ENCODE measurements at regions not wholly inside any gene's neighbourhood (a gene's known extent, or its start where the extent isn't known, plus 50 kb on each side); places are given as distances from the start of the nearest gene placed in this dataset.

- ChIA-PET POLR2A (no interaction called here), CTCF (no interaction called here)
- H3K9me2 ChIP-seq = no peaks in the 10 kb centered on the region
- H2AFZ ChIP-seq (ENCODE audit: low read depth) = no peak overlapping the region
- H3K9me3 ChIP-seq = no peaks in the 10 kb centered on the region
- H3K27ac ChIP-seq (ENCODE audit: low read depth in 2 of 2, low read length in 1 of 2) = no peak overlapping the region
- no peak overlapping the region for H3K9ac ChIP-seq
- no peaks in the 10 kb centered on the region for H3K4me1 ChIP-seq (ENCODE audit: control insufficient read depth in 1 of 2, insufficient read depth in 2 of 2, low read depth in 1 of 2, low read length in 1 of 2)
- no peak overlapping the region for H3K4me3 ChIP-seq (ENCODE audit: low read depth in 2 of 2, low read length in 1 of 2)
- no peaks in the 10 kb centered on the region for H3K79me2 ChIP-seq (ENCODE audit: insufficient read depth)
- H3K4me2 ChIP-seq = no peak overlapping the region
- no peaks in the 10 kb centered on the region for H3F3A ChIP-seq (replicated peaks; ENCODE audit: insufficient read depth)
- DNase-seq = no peak
- no peaks in the 10 kb centered on the region for H3K27me3 ChIP-seq (ENCODE audit: insufficient read depth)
- H3K36me3 ChIP-seq (replicated peaks in 1 of 2; ENCODE audit: control insufficient read depth in 1 of 2, insufficient read depth in 2 of 2, low read length in 1 of 2) = no peaks in the 10 kb centered on the region
- no peak for TF ChIP-seq YY1 (IDR thresholded peaks at IDR 0.05; ENCODE audit: low read depth)
- no peak for TF ChIP-seq CTCF (IDR thresholded peaks at IDR 0.05)
- TF ChIP-seq GABPA (IDR thresholded peaks at IDR 0.05; ENCODE audit: low read depth) = no peak
- no peak for TF ChIP-seq TAF1 (IDR thresholded peaks at IDR 0.05; ENCODE audit: borderline replicate concordance, low read depth, low read length)
- TF ChIP-seq USF2 (IDR thresholded peaks at IDR 0.05; ENCODE audit: borderline replicate concordance, low read depth, low read length) = no peak
- no peak for TF ChIP-seq RXRA (IDR thresholded peaks at IDR 0.05; ENCODE audit: borderline replicate concordance, low read depth)
- TF ChIP-seq EZH2phosphoT487 (IDR thresholded peaks at IDR 0.05; ENCODE audit: borderline replicate concordance, low read depth) = no peak
- 55% methylated on average over 3 of the region's 3 CpGs for WGBS (ENCODE audit: low lambda C conversion rate)
- no peaks in the 10 kb centered on the region for H4K20me1 ChIP-seq (ENCODE audit: insufficient read depth)
Measured at GRCh38 chr11:95584180-95584579, 205.4 kb downstream of the FAM76B start.

GRCh38 chr11:95577716-95578460 is 211.7 kb downstream of the FAM76B start:
- Histone ChIP-seq H3K9me3 (no peaks in the 10 kb centered on the region), H4K20me1 (ENCODE audit: insufficient read depth) (no peaks in the 10 kb centered on the region), H3K9me2 (no peaks in the 10 kb centered on the region), H3K9ac (no peak overlapping the region), H3K36me3 (replicated peaks in 1 of 2; ENCODE audit: control insufficient read depth in 1 of 2, insufficient read depth in 2 of 2, low read length in 1 of 2) (no peaks in the 10 kb centered on the region), H3K4me3 (ENCODE audit: low read depth in 2 of 2, low read length in 1 of 2) (no peak overlapping the region), H3K27ac (ENCODE audit: low read depth in 2 of 2, low read length in 1 of 2) (no peak overlapping the region), H3F3A (replicated peaks; ENCODE audit: insufficient read depth) (no peaks in the 10 kb centered on the region), H2AFZ (ENCODE audit: low read depth) (no peak overlapping the region), H3K4me1 (ENCODE audit: control insufficient read depth in 1 of 2, insufficient read depth in 2 of 2, low read depth in 1 of 2, low read length in 1 of 2) (no peaks in the 10 kb centered on the region), H3K4me2 (no peak overlapping the region), H3K27me3 (ENCODE audit: insufficient read depth) (no peaks in the 10 kb centered on the region), H3K79me2 (ENCODE audit: insufficient read depth) (no peaks in the 10 kb centered on the region)
- 19% methylated on average over 2 of the region's 2 CpGs for WGBS (ENCODE audit: low lambda C conversion rate)
- ChIA-PET POLR2A (no interaction called here), CTCF (interaction anchor here (0.5 to 1.1 kb wide), 3 partner anchors 10 to 305 kb away, joined by 3 to 4 read pairs (median 3); no protein-coding TSS in a partner anchor)
- DNase-seq = no peak
- TF ChIP-seq TAF1 (IDR thresholded peaks at IDR 0.05; ENCODE audit: borderline replicate concordance, low read depth, low read length) = no peak
- peak; percentile 32 for TF ChIP-seq RAD21 (IDR thresholded peaks at IDR 0.05; ENCODE audit: low read length)
